ENCODE measurements at regions not wholly inside any gene's neighbourhood (a gene's known extent, or its start where the extent isn't known, plus 50 kb on each side); places are given as distances from the start of the nearest gene placed in this dataset.

- TF ChIP-seq CTCF (IDR thresholded peaks at IDR 0.05) = no peak
- no peaks in the 10 kb centered on the region for H3K36me3 ChIP-seq
- DNase-seq (ENCODE audit: low spot score) (no peak), ATAC-seq (ENCODE audit: insufficient number of reproducible peaks, low FRiP score, low read depth) (no peak)
- H3K27ac ChIP-seq = no peak overlapping the region
- no peaks in the 10 kb centered on the region for H3K9me3 ChIP-seq
- no peak overlapping the region for H3K4me3 ChIP-seq
- no peaks in the 10 kb centered on the region for H3K4me1 ChIP-seq (ENCODE audit: control insufficient read depth in 1 of 2, low read depth in 2 of 2)
- H3K27me3 ChIP-seq (replicated peaks; ENCODE audit: insufficient read depth) = no peaks in the 10 kb centered on the region
These were observed 1063.3 kb downstream of the BCL11A start for GRCh38 chr2:59490192-59490591.

- H3K36me3 ChIP-seq = no peaks in the 10 kb centered on the region
- no peak overlapping the region for H3K4me3 ChIP-seq
- H3K27me3 ChIP-seq (replicated peaks; ENCODE audit: insufficient read depth) = no peaks in the 10 kb centered on the region
- no peaks in the 10 kb centered on the region for H3K4me1 ChIP-seq (ENCODE audit: control insufficient read depth in 1 of 2, low read depth in 2 of 2)
- no peaks in the 10 kb centered on the region for H3K9me3 ChIP-seq
- DNase-seq (ENCODE audit: low spot score) (no peak), ATAC-seq (ENCODE audit: insufficient number of reproducible peaks, low FRiP score, low read depth) (no peak)
- H3K27ac ChIP-seq = no peak overlapping the region
- TF ChIP-seq CTCF (IDR thresholded peaks at IDR 0.05) = no peak
These were observed 1068.8 kb downstream of the BCL11A start for GRCh38 chr2:59484673-59485072.

GRCh38 chr2:59463426-59463825, 1090.0 kb downstream of the BCL11A start:
- no peak for ATAC-seq (ENCODE audit: insufficient number of reproducible peaks, low FRiP score, low read depth)
- no peak for TF ChIP-seq CTCF (IDR thresholded peaks at IDR 0.05)
- H3K27me3 ChIP-seq (replicated peaks; ENCODE audit: insufficient read depth) = no peaks in the 10 kb centered on the region

DNA sequence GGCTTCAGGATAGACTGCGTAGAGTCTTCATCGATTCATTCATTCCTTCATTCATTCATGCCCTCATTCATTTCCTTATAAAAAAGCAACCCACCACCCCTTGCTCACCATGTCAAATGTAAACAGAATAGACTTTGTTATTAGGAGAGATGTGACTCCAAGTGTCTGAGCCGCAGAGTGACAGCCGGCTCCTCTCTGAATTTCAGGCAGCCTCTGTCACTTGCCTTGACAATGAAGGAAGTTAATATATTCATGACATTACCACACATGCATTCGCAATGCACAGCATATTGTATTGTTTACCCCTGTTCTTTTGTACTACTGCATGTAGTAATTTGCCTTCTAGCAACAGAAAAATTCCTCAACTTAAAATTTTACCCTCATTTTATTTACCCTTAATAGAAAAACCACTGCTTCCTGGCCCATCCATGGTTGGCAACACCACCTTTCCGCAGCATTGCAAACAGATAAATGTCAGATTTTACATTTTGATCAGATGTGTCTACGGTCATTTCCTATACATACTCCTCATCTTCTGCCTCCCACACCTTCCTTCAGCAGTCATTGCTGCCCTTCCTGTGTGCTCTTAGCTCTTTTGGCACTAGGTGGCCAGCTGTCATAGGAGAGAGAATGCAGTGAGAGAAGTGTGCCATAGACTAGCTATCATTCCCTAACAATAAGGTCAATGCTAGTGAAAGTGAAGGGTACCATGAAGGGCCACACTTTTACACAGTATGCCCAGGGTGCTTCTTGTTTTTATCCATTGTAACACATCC, 1090.8 kb downstream of the BCL11A start:
- H3K27ac ChIP-seq = no peak overlapping the region
- DNase-seq (ENCODE audit: low spot score) (no peak), ATAC-seq (ENCODE audit: insufficient number of reproducible peaks, low FRiP score, low read depth) (no peak)
- TF ChIP-seq CTCF (IDR thresholded peaks at IDR 0.05) = no peak
- no peak overlapping the region for H3K4me3 ChIP-seq
- no peaks in the 10 kb centered on the region for H3K36me3 ChIP-seq
- H3K4me1 ChIP-seq (ENCODE audit: control insufficient read depth in 1 of 2, low read depth in 2 of 2) = no peaks in the 10 kb centered on the region
- H3K9me3 ChIP-seq = no peaks in the 10 kb centered on the region
- H3K27me3 ChIP-seq (replicated peaks; ENCODE audit: insufficient read depth) = no peaks in the 10 kb centered on the region

More at GRCh38 chr2:59463426-59463825, 1090.0 kb downstream of the BCL11A start:
- DNase-seq (ENCODE audit: low spot score) = no peak
- H3K9me3 ChIP-seq = no peaks in the 10 kb centered on the region
- H3K27ac ChIP-seq = no peak overlapping the region
- H3K4me1 ChIP-seq (ENCODE audit: control insufficient read depth in 1 of 2, low read depth in 2 of 2) = no peaks in the 10 kb centered on the region
- no peak overlapping the region for H3K4me3 ChIP-seq
- H3K36me3 ChIP-seq = no peaks in the 10 kb centered on the region

- DNase-seq (ENCODE audit: low spot score) (no peak), ATAC-seq (ENCODE audit: insufficient number of reproducible peaks, low FRiP score, low read depth) (no peak)
- no peak for TF ChIP-seq CTCF (IDR thresholded peaks at IDR 0.05)
- Histone ChIP-seq H3K4me1 (ENCODE audit: control insufficient read depth in 1 of 2, low read depth in 2 of 2) (no peaks in the 10 kb centered on the region), H3K27me3 (replicated peaks; ENCODE audit: insufficient read depth) (no peaks in the 10 kb centered on the region), H3K36me3 (no peaks in the 10 kb centered on the region), H3K27ac (no peak overlapping the region), H3K9me3 (no peaks in the 10 kb centered on the region), H3K4me3 (no peak overlapping the region)
These were observed 1092.3 kb downstream of the BCL11A start for GRCh38 chr2:59461127-59461526.
